GM19455 (cell line): ENCODE measurements at regions not wholly inside any gene's neighbourhood (a gene's known extent, or its start where the extent isn't known, plus 50 kb on each side); places are given as distances from the start of the nearest gene placed in this dataset.

Experiments
- ATAC-seq: cut with Tn5 transposase; IDR thresholded peaks from one replicate; pipeline ENCODE4 v1.9.1; 2021; ENCODE audit not compliant: unreplicated experiment

GRCh38 chr16:65869261-65869660, 497.2 kb upstream of the CDH5 start:
- no peak for ATAC-seq

GRCh38 chr16:65867276-65867960, 499.1 kb upstream of the CDH5 start:
- ATAC-seq, result no peak

GRCh38 chr16:65863236-65863635, 503.3 kb upstream of the CDH5 start:
- no peak for ATAC-seq

GRCh38 chr16:65861131-65861731, 505.3 kb upstream of the CDH5 start:
- ATAC-seq, result no peak

GRCh38 chr16:65855171-65856145, 511.0 kb upstream of the CDH5 start:
- no peak for ATAC-seq

GRCh38 chr16:65846210-65846602, 520.3 kb upstream of the CDH5 start:
- ATAC-seq, result no peak

- ATAC-seq, result no peak
Observed at GRCh38 chr16:65845466-65846209, 520.9 kb upstream of the CDH5 start.

- ATAC-seq, result no peak
Observed at GRCh38 chr16:65843941-65844340, 522.5 kb upstream of the CDH5 start.

- no peak for ATAC-seq
Observed at GRCh38 chr16:65842067-65842466, 524.4 kb upstream of the CDH5 start.

- no peak for ATAC-seq
Observed at GRCh38 chr16:65838001-65838400, 528.5 kb upstream of the CDH5 start.

- no peak for ATAC-seq
Observed at GRCh38 chr16:65837464-65837863, 529.0 kb upstream of the CDH5 start.

- ATAC-seq, result no peak
Observed at GRCh38 chr16:65834688-65835087, 531.8 kb upstream of the CDH5 start.

- no peak for ATAC-seq
Observed at GRCh38 chr16:65833171-65833871, 533.2 kb upstream of the CDH5 start.

- no peak for ATAC-seq
Observed at GRCh38 chr16:65832679-65833078, 533.8 kb upstream of the CDH5 start.

- no peak for ATAC-seq
Observed at GRCh38 chr16:65831903-65832666, 534.4 kb upstream of the CDH5 start.

- no peak for ATAC-seq
Observed at GRCh38 chr16:65829076-65829475, 537.4 kb upstream of the CDH5 start.

- no peak for ATAC-seq
Observed at GRCh38 chr16:65828296-65828695, 538.2 kb upstream of the CDH5 start.

- no peak for ATAC-seq
Observed at GRCh38 chr16:65827231-65827630, 539.3 kb upstream of the CDH5 start.

- no peak for ATAC-seq
Observed at GRCh38 chr16:65825191-65825856, 541.2 kb upstream of the CDH5 start.
